Endothelial cell of umbilical vein (primary cell): ENCODE measurements at regions not wholly inside any gene's neighbourhood (a gene's known extent, or its start where the extent isn't known, plus 50 kb on each side); places are given as distances from the start of the nearest gene placed in this dataset.

Source experiments
- BruUV-seq: library from RNA; stranded (reverse); fragments of 400-500 nt; replicated peaks from 2 replicates; lab custom pipeline; 2021; lab: Mats Ljungman, UMichigan
- CTCF ChIA-PET: fragments of 300-600, 350-600 bp; sonication (Branson Sonifier 250); formaldehyde crosslinking; loops from one replicate; lab custom pipeline; 2021; ENCODE audit warnings: antibody characterized with exemption, inconsistent platforms; lab: Charles Lee
- POLR2A ChIA-PET: fragments of 300-600, 350-600 bp; sonication (Branson Sonifier 250); formaldehyde crosslinking; loops from one replicate; lab custom pipeline; 2021; ENCODE audit warnings: antibody characterized with exemption, inconsistent platforms; lab: Charles Lee
- DNase-seq: peaks from one replicate; pipeline ENCODE4 v3.0.0-alpha.2; 2011; ENCODE audit warnings: low read depth, low spot score
- FAIRE-seq: peaks from 2 replicates; lab custom pipeline; 2011; peaks lifted over from hg19 to GRCh38; lab: Jason Lieb, UNC
- H2AFZ ChIP-seq: 2 replicates; pipeline ENCODE4 v1.6.0; 2012; ENCODE audit warnings: low read depth, low read length, control low read depth, inconsistent platforms
- H3K27ac ChIP-seq: 2 replicates; pipeline ENCODE4 v1.5.1; 2011; ENCODE audit warnings: low read depth, mild to moderate bottlenecking, control low read depth, low read length, moderate library complexity; ENCODE audit not compliant: insufficient read depth
- H3K27me3 ChIP-seq, 2 experiments: 2 replicates each; pipeline versions ENCODE4 v1.6.0 to v1.6.1; 2011; ENCODE audit warnings: low read length in 2 of 2, mixed read lengths in 1 of 2; ENCODE audit not compliant: control insufficient read depth in 2 of 2, insufficient read depth in 2 of 2
- H3K36me3 ChIP-seq, 2 experiments: 2 replicates in 1 of 2; 3 replicates in 1 of 2; pipeline ENCODE4 v1.5.1; 2011; ENCODE audit warnings: low read length in 2 of 2, mild to moderate bottlenecking in 1 of 2, moderate library complexity in 1 of 2; ENCODE audit not compliant: control insufficient read depth in 2 of 2, insufficient read depth in 2 of 2; ENCODE audit errors: extremely low read depth in 1 of 2
- H3K4me1 ChIP-seq: 3 replicates; pipeline ENCODE4 v1.5.1; 2011; ENCODE audit warnings: mild to moderate bottlenecking, low read length; ENCODE audit not compliant: control insufficient read depth, insufficient read depth; ENCODE audit errors: extremely low read depth
- H3K4me2 ChIP-seq: 2 replicates; pipeline ENCODE4 v1.6.1; 2011; ENCODE audit warnings: low read length, control low read depth, mixed read lengths; ENCODE audit not compliant: insufficient read depth
- H3K4me3 ChIP-seq, 3 experiments: fragments of 200-600 bp in 1 of 3; sonication (generic), shearing (Covaris generic) in 1 of 3; replicated peaks in 1 of 3; 2 replicates each; pipeline ENCODE4 v1.5.1; 2011 to 2016; ENCODE audit warnings: control low read depth in 3 of 3, low read length in 3 of 3, mild to moderate bottlenecking in 2 of 3, inconsistent platforms in 1 of 3, low read depth in 1 of 3, moderate library complexity in 1 of 3; ENCODE audit not compliant: insufficient read depth in 1 of 3
- H3K79me2 ChIP-seq: 2 replicates; pipeline ENCODE4 v1.6.0; 2012; ENCODE audit warnings: low read length, inconsistent platforms; ENCODE audit not compliant: control insufficient read depth, insufficient read depth
- H3K9ac ChIP-seq: replicated peaks from 2 replicates; pipeline ENCODE3; 2011; ENCODE audit warnings: low read length, control low read depth; ENCODE audit not compliant: insufficient read depth; ENCODE audit errors: extremely low read depth
- H3K9me1 ChIP-seq: replicated peaks from 3 replicates; pipeline ENCODE4 v1.6.0; 2011; ENCODE audit warnings: mild to moderate bottlenecking, low read length; ENCODE audit not compliant: control insufficient read depth, insufficient read depth; ENCODE audit errors: extremely low read depth
- H3K9me3 ChIP-seq: replicated peaks from 2 replicates; pipeline ENCODE4 v1.5.1; 2012; ENCODE audit warnings: low read length, inconsistent platforms; ENCODE audit not compliant: control insufficient read depth, insufficient read depth
- H4K20me1 ChIP-seq: replicated peaks from 2 replicates; pipeline ENCODE3; 2011; ENCODE audit warnings: mild to moderate bottlenecking, low read length; ENCODE audit not compliant: control insufficient read depth, insufficient read depth; ENCODE audit errors: extremely low read depth
- EZH2 ChIP-seq: IDR thresholded peaks from 2 replicates; pipeline ENCODE4 v1.6.1; 2012; ENCODE audit warnings: borderline replicate concordance, low read depth, mild to moderate bottlenecking, moderate library complexity, low read length, inconsistent platforms; ENCODE audit not compliant: severe bottlenecking
- FOS ChIP-seq: IDR thresholded peaks from 2 replicates; pipeline ENCODE4 v1.6.1; 2011; ENCODE audit warnings: mild to moderate bottlenecking, low read length, moderate library complexity, borderline replicate concordance; ENCODE audit not compliant: insufficient read depth
- GATA2 ChIP-seq: IDR thresholded peaks from 2 replicates; pipeline ENCODE4 v1.7.0; 2011; ENCODE audit warnings: low read depth, mild to moderate bottlenecking, moderate library complexity, mixed read lengths, low read length; ENCODE audit not compliant: insufficient read length, insufficient read depth
- JUN ChIP-seq: IDR thresholded peaks from 2 replicates; pipeline ENCODE4 v1.6.1; 2011; ENCODE audit warnings: borderline replicate concordance, low read depth; ENCODE audit not compliant: insufficient read length, insufficient read depth
- MYC ChIP-seq: IDR thresholded peaks from one replicate; pipeline ENCODE4 v1.6.1; 2011; ENCODE audit warnings: mild to moderate bottlenecking, low read depth, low read length
- POLR2A ChIP-seq: IDR thresholded peaks from 2 replicates; pipeline ENCODE4 v1.6.1; 2012; ENCODE audit warnings: low read depth, mild to moderate bottlenecking, control low read depth, low read length
- POLR2AphosphoS5 ChIP-seq: IDR thresholded peaks from 2 replicates; pipeline ENCODE4 v1.6.1; 2012; ENCODE audit warnings: low read depth, mild to moderate bottlenecking, control low read depth, low read length, moderate library complexity; ENCODE audit not compliant: insufficient read depth
- dilution Hi-C: fragments of 300-500 bp; cut with MboI; formaldehyde crosslinking; loops from one replicate; pipeline ENCODE4 v1.15.0; 2019; ENCODE audit warnings: low sequenced_read_pairs; ENCODE audit not compliant: extremely low pct_ligation_motif_present
- intact Hi-C: fragments of 100-400 bp; cut with micrococcal nuclease; formaldehyde crosslinking; loops from one replicate; pipeline ENCODE4 v1.10.0; 2022
- TF ChIP-seq, protein P1 (sequence below), 2 donors: IDR thresholded peaks; 1 replicate in 1 of 2; 2 replicates in 1 of 2; pipeline ENCODE4 v1.5.1; 2011; ENCODE audit warnings: low read length in 2 of 2, mild to moderate bottlenecking in 2 of 2, moderate library complexity in 2 of 2, control low read depth in 1 of 2, inconsistent platforms in 1 of 2, low read depth in 1 of 2; ENCODE audit not compliant: insufficient read depth in 1 of 2; ENCODE audit errors: extremely low read depth in 1 of 2
- TF ChIP-seq, protein P2 (sequence below): IDR thresholded peaks from 2 replicates; pipeline ENCODE4 v1.6.1; 2011; ENCODE audit not compliant: insufficient read depth, insufficient read length

DNA sequence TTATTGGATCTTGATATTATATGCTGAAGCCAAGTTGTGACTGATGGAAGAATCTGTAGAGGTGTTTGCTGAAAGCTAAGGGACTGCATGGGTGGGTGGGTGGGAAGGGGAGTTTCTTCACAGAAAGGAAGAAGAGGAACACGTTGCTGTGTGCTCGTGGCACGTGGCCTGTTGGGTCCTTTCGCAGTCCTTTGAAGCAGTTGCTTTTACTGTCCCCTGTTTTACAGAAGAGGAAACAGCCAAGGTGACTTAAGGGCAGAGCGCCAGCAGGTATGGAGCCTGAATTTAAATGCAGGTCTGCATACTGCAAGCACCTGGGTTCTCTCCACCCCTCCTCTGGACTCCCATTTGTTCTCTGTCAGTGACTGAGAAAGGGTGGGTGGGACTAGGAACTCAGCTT, 59.4 kb upstream of the PRR23C start:
- no peak overlapping the region for H2AFZ ChIP-seq
- FAIRE-seq: no peak
- TF ChIP-seq EZH2 (no peak), GATA2 (no peak), POLR2AphosphoS5 (no peak), JUN (no peak), FOS (no peak), MYC (no peak), POLR2A (no peak)
- TF ChIP-seq, protein P1, sequence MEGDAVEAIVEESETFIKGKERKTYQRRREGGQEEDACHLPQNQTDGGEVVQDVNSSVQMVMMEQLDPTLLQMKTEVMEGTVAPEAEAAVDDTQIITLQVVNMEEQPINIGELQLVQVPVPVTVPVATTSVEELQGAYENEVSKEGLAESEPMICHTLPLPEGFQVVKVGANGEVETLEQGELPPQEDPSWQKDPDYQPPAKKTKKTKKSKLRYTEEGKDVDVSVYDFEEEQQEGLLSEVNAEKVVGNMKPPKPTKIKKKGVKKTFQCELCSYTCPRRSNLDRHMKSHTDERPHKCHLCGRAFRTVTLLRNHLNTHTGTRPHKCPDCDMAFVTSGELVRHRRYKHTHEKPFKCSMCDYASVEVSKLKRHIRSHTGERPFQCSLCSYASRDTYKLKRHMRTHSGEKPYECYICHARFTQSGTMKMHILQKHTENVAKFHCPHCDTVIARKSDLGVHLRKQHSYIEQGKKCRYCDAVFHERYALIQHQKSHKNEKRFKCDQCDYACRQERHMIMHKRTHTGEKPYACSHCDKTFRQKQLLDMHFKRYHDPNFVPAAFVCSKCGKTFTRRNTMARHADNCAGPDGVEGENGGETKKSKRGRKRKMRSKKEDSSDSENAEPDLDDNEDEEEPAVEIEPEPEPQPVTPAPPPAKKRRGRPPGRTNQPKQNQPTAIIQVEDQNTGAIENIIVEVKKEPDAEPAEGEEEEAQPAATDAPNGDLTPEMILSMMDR (IDR thresholded peaks at IDR 0.05; ENCODE audit: extremely low read depth in 1 of 2, insufficient read depth in 1 of 2, low read depth in 1 of 2, low read length in 2 of 2): no peak
- TF ChIP-seq, protein P2, sequence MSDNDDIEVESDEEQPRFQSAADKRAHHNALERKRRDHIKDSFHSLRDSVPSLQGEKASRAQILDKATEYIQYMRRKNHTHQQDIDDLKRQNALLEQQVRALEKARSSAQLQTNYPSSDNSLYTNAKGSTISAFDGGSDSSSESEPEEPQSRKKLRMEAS: no peak
- ChIA-PET POLR2A (no interaction called here), CTCF (no interaction called here)
- H3K4me3 ChIP-seq: no peak overlapping the region
- no peak overlapping the region for H3K9ac ChIP-seq
- no peaks in the 10 kb centered on the region for H3K9me3 ChIP-seq
- dilution Hi-C loops: no loop called here
- no peaks in the 10 kb centered on the region for H4K20me1 ChIP-seq
- H3K4me2 ChIP-seq: no peak overlapping the region
- BruUV-seq: no TSS peak
- no peaks in the 10 kb centered on the region for H3K79me2 ChIP-seq
- no peak overlapping the region for H3K27ac ChIP-seq
- no peak for DNase-seq
- no peaks in the 10 kb centered on the region for H3K36me3 ChIP-seq
- H3K4me1 ChIP-seq: no peaks in the 10 kb centered on the region
- no peaks in the 10 kb centered on the region for H3K9me1 ChIP-seq
- no peaks in the 10 kb centered on the region for H3K27me3 ChIP-seq
- intact Hi-C loops: no loop called here
